Loucy (cell line): ENCODE measurements at regions not wholly inside any gene's neighbourhood (a gene's known extent, or its start where the extent isn't known, plus 50 kb on each side); places are given as distances from the start of the nearest gene placed in this dataset.

Source experiments
- CTCF ChIP-seq: fragments of 200-600 bp; sonication (generic); conservative IDR thresholded peaks from 2 replicates; pipeline ENCODE4 v1.5.1; 2014; ENCODE audit warnings: mild to moderate bottlenecking, antibody characterized with exemption, low read length
- EZH2phosphoT487 ChIP-seq: fragments of 200-600 bp; IDR thresholded peaks from 2 replicates; pipeline ENCODE4 v1.6.1; 2018; ENCODE audit warnings: antibody characterized with exemption, mild to moderate bottlenecking, moderate library complexity, borderline replicate concordance

- TF ChIP-seq EZH2phosphoT487 (no peak), CTCF (no peak)
Measured at GRCh38 chr10:4191894-4192293, 406.9 kb upstream of the KLF6 start.
